ENCODE measurements at regions not wholly inside any gene's neighbourhood (a gene's known extent, or its start where the extent isn't known, plus 50 kb on each side); places are given as distances from the start of the nearest gene placed in this dataset.
"Not testable (repeated sequence)": the region's sequence is repeated elsewhere in the genome, so short reads cannot be mapped to it uniquely, and the experiment has no call there.

DNA sequence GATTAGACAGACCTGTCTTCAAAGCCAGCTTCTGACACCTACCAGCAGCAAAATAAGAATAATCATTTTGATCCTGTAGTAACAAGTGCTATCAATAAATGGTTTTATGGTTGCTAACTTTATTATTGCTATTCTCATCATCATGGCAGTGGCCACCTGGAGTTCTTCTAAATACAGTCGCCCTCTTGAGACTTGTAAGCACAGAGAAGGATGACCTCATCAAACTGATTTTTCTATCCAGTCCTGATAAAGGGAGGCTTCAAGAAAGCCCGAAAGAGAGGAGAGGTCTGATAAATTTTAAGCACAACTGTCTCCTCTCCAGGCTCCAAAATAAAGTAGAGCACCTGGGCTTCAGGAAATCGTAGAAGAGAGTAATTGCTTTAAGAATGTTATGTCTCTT lies 286.4 kb downstream of the USP46 start:
- DNase-seq (ENCODE audit: low read depth) = no peak

DNA sequence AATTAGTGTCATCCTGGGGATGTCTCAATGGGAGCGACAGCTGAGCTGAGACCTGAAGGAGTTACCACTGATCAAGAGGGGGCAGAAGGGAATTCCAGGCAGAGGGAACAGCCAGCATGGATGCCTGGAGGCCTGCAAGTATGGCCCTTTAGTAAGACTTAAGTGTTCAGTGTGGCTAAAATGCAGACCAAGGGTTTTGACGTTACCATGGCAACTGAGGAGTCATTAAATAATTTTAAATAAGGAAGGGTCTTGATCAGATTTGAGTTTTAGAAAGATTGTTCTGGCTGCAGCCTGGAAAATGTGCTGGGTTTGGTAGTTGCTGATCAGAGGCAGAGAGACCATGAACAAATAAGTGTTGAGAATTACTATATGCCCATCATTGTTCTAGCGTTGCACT lies 285.5 kb downstream of the USP46 start:
- DNase-seq (ENCODE audit: low read depth) = no peak

DNA sequence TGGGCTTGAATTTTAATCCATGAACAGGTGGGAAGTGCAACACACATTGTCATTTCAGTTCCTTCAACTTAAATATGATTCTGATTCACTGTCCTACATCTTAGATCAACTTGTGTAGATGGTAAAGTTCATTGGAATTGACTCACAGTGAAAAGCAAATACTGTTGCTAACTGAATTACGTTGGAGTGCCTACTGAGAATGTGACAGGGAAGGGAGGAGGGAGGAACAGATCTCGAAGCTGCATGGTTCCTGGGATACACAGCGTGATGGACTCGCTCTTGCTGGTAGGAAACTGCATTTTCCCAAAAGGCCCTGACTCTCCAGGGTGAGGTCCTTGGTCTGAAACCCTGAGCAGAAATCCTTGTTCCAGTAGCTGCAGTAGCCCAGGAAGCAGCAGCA lies 284.2 kb downstream of the USP46 start:
- no peak for DNase-seq (ENCODE audit: low read depth)

DNA sequence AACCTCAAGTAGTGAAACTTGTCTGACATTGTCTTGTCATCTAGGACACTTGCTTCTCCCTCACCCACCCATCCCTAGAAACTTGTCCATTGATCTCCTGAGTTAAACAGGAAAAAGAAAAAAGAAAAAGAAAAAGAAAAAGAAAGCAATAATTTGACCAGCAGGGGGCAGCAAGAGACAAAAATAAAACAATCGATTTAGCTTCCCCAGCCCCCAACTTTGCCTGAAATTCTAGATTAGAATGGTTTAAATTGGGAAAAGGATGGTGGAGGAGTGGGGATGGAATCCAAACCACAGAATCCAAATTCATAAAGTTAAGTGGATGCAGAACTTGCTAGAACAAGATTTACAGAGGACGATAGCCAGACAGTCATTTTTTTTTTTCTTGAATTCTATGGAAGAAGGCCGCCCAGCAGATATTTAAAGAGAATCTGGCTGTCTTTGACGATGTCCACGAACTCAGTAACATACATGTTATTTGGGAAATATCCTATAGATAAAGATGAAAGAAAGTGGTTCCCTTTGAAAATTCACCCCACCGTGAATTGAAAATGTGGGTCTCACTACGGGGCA lies 282.9 kb downstream of the USP46 start:
- DNase-seq (ENCODE audit: low read depth) = peak; percentile 3

DNA sequence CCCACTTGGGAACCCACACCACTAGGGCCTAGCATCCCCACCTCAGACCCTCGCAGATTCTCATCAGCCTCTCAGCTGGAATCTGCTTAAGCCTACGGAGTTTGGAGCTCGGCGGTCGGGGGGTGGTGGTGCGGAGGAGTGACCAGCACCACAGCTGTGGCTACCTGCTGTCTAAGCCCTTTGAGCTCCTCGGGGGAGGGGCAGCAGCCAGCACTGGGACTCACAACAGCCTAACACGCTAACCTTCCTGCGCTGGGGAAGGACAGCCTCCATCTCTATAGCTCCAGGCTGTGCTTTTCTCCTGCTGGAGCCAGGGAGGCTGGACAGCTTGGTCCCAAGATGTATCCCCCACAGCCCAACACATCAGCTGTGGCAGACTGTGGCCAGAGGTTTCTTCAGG lies 281.5 kb downstream of the USP46 start:
- no peak for DNase-seq (ENCODE audit: low read depth)

DNA sequence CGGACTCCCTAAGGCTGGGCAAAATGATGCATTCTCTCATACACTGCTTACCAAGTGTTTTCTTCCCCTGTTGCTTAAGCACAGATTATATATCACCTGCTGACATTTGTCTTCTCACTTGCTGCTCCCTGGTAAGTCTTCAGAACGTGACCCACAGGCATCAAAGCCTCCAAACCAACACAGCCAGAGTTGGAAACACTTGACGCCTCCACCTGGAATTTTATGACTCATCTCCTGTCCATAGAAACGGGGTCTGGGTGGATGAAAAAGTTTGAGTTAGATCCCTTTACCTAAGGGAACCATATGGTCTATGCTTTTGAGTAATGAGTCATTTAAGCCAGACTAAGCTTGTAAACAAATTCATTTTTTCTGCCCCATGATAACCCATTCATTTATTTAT lies 251.6 kb downstream of the USP46 start:
- no peak for DNase-seq (ENCODE audit: low read depth)

DNA sequence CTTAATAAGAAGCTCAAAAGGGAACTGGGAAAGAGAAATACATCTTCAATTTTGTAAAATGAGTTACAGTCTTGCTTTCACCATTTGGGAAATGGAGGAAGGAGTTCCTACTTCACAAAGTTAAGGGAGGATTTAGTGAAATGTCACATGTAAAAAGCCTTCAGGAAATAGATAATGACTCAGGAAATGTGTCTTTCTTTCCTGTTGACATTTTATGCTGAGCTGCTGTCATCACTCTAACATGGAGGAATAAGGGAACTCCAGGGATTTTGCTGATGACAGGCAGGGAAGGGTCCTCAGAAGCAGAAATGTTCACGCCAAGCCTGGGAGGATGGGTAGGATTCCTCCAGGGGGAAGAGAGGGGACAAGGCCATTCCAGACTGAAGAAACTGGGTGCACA lies 251.1 kb downstream of the USP46 start:
- DNase-seq (ENCODE audit: low read depth) = no peak

DNA sequence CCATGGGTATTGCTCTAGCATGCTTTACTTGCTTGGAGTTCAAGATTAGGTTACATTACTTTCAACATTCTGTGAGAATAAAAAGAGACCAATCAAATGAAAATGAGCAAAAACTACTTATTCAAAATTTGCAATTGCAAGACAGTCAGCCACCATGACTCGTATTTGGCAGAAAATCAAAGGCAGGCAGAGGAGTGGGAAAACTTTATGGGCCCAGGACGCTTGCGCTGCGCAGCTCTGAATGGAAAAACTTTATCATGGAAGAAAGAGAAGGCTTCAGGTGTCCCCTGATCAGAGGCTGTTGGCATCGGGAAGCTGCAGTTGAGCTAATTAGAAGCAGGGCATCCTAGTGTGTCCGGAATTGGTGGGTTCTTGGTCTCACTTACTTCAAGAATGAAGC lies 250.6 kb downstream of the USP46 start:
- no peak for DNase-seq (ENCODE audit: low read depth)

DNA sequence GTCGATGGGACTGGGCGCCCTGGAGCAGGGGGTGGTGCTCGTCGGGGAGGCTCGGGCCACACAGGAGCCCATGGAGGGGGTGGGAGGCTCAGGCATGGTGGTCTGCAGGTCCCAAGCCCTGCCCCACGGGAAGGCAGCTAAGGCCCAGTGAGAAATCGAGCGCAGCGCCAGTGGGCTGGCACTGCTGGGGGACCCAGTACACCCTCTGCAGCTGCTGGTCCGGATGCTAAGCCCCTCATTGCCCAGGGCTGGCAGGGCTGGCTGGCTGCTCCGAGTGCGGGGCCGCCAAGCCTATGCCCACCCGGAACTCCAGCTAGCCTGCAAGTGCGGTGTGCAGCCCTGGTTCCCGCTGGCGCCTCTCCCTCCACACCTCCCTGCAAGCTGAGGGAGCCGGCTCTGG lies 249.3 kb downstream of the USP46 start:
- DNase-seq (ENCODE audit: low read depth) = not testable (repeated sequence)

DNA sequence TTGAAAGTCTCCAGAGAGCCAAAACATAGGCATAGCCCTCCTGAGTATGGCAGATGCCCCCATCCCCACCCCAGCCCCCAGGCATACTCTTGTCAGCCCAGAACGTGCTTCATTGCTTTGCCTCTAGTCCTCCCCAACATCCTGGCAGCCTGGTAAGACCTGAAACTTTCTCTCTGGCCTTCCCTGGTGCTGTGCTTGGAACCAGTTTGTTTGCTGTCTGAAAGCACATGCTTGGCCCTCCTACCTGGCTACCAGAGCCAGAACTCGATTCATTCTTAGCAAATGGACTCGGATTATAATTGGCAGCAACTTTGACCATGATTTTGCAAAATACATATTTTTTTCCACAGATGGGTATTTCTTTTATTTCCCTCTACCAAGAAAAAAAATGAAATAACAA lies 248.1 kb downstream of the USP46 start:
- no peak for DNase-seq (ENCODE audit: low read depth)

DNA sequence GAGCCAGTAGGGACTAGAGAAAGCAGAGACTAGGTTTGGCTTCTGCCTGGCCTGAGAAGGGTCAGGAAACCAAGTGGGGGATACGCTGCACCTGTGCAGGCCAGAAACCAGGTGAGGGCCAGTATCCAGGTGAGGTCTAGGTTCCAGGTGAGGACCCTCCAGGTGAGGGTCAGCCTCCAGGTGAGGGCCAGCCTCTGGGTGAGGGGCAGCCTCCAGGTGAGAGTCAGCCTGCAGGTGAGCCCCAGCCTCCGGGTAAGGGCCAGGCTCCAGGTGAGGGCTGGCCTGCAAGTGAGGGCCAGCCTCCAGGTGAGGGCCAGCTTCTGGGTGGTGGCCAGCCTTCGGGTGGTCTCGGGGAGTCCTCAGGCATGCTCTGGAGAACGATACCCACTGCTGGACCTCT lies 238.8 kb downstream of the USP46 start:
- DNase-seq (ENCODE audit: low read depth) = no peak

DNA sequence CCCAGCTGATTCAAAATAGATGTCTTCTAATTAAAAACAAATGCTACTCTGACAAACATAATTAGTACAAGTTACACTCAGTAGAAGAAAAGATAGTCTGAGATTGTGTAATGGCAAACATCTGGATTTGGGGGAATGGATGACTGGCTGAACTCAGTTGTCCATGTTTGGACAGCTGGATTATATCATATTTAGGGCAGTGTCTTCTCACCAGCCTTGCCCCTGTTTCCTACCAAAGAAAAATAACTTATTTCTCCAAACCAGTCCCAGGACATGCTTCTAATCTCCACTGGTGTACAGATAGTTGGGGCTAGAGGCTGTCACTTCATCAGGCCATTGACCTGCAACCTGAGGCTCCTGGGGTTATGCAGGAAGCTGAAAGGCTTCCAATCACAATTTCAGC lies 237.3 kb downstream of the USP46 start:
- no peak for DNase-seq (ENCODE audit: low read depth)

DNA sequence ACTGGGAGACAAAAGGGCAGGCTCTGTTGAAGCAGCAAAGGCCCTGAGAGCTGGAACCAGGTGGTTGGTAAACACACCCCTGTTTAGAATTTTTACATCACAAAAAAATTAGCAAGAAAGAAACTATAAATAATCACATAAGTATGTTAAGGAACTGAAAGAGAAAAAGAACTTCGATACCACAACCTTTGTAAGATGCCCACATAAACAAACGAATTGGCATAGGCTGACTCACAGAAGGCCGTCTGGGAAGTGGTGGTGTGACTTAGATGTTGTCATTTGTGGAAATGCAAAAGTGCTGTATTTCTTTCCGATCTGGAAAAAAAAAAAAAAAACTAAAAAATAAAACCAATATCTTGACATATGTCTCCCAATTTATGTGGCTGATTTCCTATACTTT lies 235.1 kb downstream of the USP46 start:
- DNase-seq (ENCODE audit: low read depth) = no peak

DNA sequence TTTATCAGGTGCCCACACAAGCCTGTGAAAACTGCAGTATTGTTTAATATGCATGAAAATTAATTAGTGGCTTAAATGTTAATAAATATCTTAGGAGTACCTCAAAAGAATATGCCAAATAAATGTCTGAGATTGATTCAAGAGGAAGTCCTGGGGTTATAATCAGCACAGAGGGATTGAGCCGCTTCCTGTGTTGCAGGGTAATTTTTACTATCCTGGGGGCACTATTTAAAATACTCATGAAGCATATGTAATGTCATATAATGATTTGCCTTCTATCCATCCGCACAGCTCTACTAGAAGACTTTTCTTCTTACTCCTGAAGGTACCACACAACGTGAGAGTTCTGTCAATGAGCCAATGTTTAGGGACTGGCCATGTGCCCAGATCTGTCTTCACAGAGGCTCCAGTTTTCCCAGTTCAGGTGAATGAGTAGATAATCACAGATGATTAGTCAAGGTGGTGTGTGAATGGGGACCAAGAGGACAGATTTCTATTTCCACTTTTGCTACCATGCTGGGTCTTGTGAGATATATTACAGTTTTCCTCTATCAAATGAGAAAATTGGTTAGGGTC lies 233.3 kb downstream of the USP46 start:
- no peak for DNase-seq (ENCODE audit: low read depth)

DNA sequence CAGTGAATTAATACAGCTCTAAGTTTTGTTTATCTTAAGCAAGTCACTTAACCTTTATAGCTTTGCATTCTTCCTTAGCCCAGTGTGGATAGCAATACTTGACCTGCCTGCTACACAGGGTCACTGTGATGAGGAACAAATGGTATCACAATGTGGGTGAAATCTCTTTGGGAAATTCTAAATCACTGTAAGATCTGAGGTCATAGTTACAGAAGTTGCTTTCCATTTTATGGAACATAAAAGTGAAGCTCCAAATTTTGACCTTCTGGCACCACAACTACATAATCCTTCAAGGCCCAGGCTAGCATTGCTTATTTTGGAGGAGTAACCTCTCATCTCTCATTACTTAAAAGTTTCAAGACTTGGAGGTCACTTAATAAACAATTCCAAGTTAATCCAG lies 227.7 kb downstream of the USP46 start:
- DNase-seq (ENCODE audit: low read depth) = no peak

DNA sequence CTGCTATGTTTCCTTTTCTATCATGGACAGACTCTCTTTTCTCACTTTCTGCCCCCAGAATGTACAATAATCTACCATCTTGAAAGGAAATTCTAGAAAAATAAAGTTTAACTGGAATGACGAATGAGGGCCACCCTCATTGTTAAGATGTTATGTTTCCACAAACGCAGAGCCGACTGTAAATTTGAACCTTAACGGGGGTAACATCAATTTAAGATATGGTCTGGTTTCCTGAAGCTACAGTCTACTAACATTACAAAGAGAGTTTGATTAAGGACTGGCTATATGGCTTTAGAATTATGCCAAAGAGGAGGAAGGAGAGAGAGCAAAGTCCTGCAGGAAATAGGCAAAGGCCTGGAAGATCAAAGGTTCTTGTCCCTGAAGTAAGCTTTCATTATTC lies 227.2 kb downstream of the USP46 start:
- DNase-seq (ENCODE audit: low read depth) = no peak

DNA sequence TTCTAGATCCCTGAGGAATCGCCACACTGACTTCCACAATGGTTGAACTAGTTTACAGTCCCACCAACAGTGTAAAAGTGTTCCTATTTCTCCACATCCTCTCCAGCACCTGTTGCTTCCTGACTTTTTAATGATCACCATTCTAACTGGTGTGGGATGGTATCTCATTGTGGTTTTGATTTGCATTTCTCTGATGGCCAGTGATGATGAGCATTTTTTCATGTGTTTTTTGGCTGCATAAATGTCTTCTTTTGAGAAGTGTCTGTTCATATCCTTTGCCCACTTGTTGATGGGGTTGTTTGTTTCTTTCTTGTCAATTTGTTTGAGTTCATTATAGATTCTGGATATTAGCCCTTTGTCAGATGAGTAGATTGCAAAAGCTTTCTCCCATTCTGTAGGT lies 216.6 kb downstream of the USP46 start:
- DNase-seq (ENCODE audit: low read depth) = not testable (repeated sequence)

DNA sequence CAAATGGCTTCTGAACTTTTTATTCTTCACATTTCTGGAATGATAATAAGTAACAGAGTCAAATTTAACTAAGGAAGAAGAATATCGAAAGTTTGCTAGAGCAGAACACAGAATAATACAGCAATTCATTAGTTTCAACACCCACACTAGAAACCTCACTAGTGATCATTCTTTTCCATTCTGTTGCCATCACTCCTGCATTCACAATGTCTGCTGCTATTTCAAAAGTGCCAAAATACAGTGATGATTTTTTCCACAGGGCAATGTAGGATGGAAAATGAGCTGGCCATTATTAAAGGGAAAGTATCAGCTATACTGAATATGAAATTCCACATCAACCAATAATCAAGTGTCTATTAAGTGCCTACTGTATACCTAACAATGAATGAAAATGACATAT lies 186.7 kb downstream of the USP46 start:
- DNase-seq (ENCODE audit: low read depth) = no peak

DNA sequence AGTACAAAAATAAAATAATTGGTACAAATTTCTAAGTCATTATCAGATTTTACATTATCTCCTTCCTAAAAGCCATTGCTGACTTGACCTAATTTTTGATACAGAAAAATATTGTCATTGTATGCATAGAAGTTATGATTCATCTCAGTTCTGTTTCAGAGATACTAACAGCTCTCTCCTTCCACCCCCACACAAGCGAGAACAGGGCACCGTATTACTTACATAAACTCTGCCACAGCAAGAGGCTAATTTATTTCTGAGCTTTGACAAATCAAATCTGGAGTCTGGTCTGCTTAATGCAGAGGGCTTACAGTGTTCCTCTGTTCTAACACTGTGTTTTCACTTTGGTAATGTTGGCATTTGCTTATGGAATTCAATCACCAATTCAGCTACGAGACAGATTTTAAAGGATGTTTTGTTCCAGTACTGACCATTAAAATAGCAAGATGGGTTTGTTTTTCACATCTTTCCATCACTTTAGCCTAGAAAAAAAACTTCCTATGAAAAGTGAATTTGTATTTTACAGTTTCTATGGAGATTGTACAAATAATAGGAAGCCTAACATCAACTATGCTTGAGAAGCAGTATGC lies 181.8 kb downstream of the USP46 start:
- no peak for DNase-seq (ENCODE audit: low read depth)

DNA sequence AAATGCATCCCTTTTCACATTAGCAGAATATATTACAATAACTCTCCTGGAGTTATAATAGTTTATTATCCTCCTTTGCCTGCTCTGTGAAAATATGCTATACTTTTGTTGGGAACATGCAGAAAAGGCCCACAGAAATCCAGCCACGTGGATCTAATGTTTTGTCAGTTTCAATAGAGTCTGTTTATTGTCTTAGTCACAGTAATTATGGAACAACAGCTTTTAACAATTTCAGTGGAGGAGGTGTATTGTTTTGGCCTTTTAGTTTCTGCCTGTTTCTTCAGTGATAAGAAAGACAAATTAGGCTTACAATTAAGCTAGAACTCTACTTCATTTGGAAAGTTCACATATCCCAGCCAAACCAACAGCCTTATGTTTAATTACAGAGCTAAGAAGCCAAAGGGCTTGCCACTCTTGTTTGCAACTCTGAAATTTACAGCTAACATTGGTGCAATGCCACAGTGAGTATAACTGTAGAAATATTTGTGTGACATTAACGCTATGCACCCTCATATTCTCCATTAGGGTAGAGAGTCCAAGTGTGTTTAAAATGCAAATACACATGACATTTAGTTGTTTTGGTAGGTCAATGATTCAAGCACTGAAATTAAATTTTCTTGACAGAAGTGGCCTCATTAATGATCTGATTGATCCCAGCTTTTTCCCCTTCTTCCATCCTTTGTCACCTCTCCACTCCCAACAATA lies 175.8 kb downstream of the USP46 start:
- no peak for DNase-seq (ENCODE audit: low read depth)

DNA sequence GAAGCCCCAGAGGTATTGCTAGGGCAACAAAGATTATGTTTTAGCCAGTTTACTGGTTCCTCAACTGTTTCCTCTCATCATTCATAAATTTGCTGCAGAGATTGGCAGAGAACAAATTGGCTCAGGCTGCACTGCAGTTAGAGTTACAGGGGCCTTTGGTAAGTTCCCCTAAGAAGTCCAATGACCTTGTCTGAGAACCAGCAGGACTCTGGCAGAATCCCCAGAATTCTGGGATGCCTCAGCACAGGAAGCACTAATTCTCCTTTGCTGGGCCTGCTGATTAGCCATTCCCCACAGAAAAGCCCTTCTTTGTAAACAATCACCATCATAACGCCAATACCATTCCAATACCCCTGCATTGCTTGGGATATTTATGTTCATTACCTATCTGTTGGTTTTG lies 151.3 kb downstream of the USP46 start:
- no peak for DNase-seq (ENCODE audit: low read depth)

DNA sequence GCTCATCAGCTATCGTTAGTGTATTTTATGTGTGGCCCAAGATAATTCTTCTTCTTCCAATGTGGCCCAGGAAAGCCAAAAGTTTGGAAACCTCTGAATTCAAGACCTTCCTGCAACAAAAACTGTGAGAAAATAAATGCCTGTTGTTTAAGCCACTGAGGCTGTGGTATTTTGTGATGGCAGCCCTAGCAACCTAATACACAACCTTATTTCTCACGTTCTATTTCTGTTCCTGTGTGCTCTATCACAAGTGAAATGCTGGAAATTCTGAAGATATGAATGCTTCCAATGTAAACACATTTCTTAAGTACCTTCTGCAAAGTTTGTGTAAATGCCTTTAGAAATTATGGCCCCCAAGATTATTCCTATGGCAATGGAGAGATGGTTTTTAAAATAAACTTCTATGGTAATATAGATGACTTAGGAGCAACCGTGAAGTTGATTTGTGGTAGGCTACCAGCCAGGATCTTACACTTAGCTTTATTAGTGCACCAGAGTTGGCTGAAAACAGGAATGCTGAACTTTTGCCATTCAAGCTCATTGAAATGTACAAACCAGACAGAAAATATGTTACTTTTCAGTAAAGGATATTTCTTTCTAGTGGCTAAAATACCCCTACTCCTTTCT lies 148.0 kb downstream of the USP46 start:
- DNase-seq (ENCODE audit: low read depth) = no peak

DNA sequence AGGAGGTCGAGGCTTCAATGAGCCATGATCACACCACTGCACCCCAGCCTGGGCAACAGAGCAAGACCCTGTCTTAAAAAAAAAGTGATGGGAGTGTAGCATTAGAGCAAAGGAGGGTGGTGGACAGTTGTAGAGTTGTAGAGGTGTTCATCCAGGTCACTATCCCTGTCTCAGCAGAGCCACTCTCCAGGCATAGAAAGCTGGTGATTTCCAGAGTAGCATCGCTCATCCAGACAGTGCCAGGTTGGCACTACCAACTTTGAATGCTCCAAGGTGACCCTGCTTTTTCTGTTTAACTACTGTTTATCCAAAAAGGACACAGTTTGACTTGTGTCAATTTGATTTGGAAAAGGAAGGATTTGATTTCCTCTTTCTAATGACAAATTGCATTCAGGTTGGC lies 147.3 kb downstream of the USP46 start:
- DNase-seq (ENCODE audit: low read depth) = no peak
